ENCODE measurements at regions not wholly inside any gene's neighbourhood (a gene's known extent, or its start where the extent isn't known, plus 50 kb on each side); places are given as distances from the start of the nearest gene placed in this dataset.

GRCh38 chr13:111031531-111031961 is 83.6 kb upstream of the ARHGEF7 start:
- no peak overlapping the region for H3K4me3 ChIP-seq (ENCODE audit: control insufficient read depth, low read depth, low read length)
- no peak for TF ChIP-seq CTCF (conservative IDR thresholded peaks at IDR 0.05; ENCODE audit: control insufficient read depth, insufficient read depth, low read depth, low read length)
- DNase-seq (ENCODE audit: low read depth), result peak; percentile 92

- no peak overlapping the region for H3K4me3 ChIP-seq (ENCODE audit: control insufficient read depth, low read depth, low read length)
- no peak for TF ChIP-seq CTCF (conservative IDR thresholded peaks at IDR 0.05; ENCODE audit: control insufficient read depth, insufficient read depth, low read depth, low read length)
- no peak for DNase-seq (ENCODE audit: low read depth)
Observed at GRCh38 chr13:111029957-111030609, 85.0 kb upstream of the ARHGEF7 start.

GRCh38 chr13:111027458-111028439 is 87.4 kb upstream of the ARHGEF7 start:
- no peak for TF ChIP-seq CTCF (conservative IDR thresholded peaks at IDR 0.05; ENCODE audit: control insufficient read depth, insufficient read depth, low read depth, low read length)
- DNase-seq (ENCODE audit: low read depth), result peak; percentile 34
- H3K4me3 ChIP-seq (ENCODE audit: control insufficient read depth, low read depth, low read length), result no peak overlapping the region

GRCh38 chr13:111025310-111025709 is 89.8 kb upstream of the ARHGEF7 start:
- H3K4me3 ChIP-seq (ENCODE audit: control insufficient read depth, low read depth, low read length), result no peak overlapping the region
- TF ChIP-seq CTCF (conservative IDR thresholded peaks at IDR 0.05; ENCODE audit: control insufficient read depth, insufficient read depth, low read depth, low read length), result no peak
- no peak for DNase-seq (ENCODE audit: low read depth)

GRCh38 chr13:111022886-111023285 is 92.2 kb upstream of the ARHGEF7 start:
- DNase-seq (ENCODE audit: low read depth), result no peak
- TF ChIP-seq CTCF (conservative IDR thresholded peaks at IDR 0.05; ENCODE audit: control insufficient read depth, insufficient read depth, low read depth, low read length), result no peak
- H3K4me3 ChIP-seq (ENCODE audit: control insufficient read depth, low read depth, low read length), result no peak overlapping the region

- H3K4me3 ChIP-seq (ENCODE audit: control insufficient read depth, low read depth, low read length), result no peak overlapping the region
- no peak for TF ChIP-seq CTCF (conservative IDR thresholded peaks at IDR 0.05; ENCODE audit: control insufficient read depth, insufficient read depth, low read depth, low read length)
- DNase-seq (ENCODE audit: low read depth), result no peak
Observed at GRCh38 chr13:111022241-111022640, 92.9 kb upstream of the ARHGEF7 start.

Measured in fibroblast of mammary gland (primary cell).